ENCODE measurements at regions not wholly inside any gene's neighbourhood (a gene's known extent, or its start where the extent isn't known, plus 50 kb on each side); places are given as distances from the start of the nearest gene placed in this dataset.

DNA sequence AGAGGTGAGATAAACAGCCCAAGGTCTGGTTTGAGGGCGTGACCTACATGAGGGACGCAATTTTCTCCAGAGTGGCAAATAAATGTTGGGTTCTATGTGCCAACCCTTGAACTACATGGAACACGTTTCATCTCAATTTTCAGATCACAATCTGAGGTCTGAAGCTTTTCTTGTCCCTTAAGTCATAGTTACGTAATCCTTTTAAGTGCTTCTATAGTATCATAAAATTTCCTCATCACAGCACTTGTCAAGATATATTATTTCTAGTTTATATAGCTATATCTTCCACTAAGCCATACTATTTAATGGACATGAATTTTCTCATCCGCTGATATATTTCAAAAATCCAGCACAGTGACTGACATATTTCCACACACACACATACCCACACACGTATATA is 53.1 kb upstream of the GRIN3A start:
- in situ Hi-C loops (cut with MboI; ENCODE audit: low sequenced_read_pairs in 4 of 4) = loop anchor here in 1 of 4 donors (10.0 kb wide), 1 partner anchor 57 kb away; the partner anchor contains the start of gene GRIN3A
- H3K36me3 ChIP-seq = no peaks in the 10 kb centered on the region
- intact Hi-C loops (cut with DNase I; ENCODE audit: low total_unique reads) = no loop called here
- H3K4me1 ChIP-seq = no peaks in the 10 kb centered on the region
- no peak overlapping the region for H3K27ac ChIP-seq
- no peak overlapping the region for H3K4me3 ChIP-seq
- ATAC-seq = no peak
- no peaks in the 10 kb centered on the region for H3K27me3 ChIP-seq
- no peak for DNase-seq
- TF ChIP-seq POLR2A (IDR thresholded peaks at IDR 0.05) = no peak
- TF ChIP-seq, protein P1, sequence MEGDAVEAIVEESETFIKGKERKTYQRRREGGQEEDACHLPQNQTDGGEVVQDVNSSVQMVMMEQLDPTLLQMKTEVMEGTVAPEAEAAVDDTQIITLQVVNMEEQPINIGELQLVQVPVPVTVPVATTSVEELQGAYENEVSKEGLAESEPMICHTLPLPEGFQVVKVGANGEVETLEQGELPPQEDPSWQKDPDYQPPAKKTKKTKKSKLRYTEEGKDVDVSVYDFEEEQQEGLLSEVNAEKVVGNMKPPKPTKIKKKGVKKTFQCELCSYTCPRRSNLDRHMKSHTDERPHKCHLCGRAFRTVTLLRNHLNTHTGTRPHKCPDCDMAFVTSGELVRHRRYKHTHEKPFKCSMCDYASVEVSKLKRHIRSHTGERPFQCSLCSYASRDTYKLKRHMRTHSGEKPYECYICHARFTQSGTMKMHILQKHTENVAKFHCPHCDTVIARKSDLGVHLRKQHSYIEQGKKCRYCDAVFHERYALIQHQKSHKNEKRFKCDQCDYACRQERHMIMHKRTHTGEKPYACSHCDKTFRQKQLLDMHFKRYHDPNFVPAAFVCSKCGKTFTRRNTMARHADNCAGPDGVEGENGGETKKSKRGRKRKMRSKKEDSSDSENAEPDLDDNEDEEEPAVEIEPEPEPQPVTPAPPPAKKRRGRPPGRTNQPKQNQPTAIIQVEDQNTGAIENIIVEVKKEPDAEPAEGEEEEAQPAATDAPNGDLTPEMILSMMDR (IDR thresholded peaks at IDR 0.05 in 4 of 5, conservative IDR thresholded peaks at IDR 0.05 in 1 of 5) = no peak
- no peaks in the 10 kb centered on the region for H3K9me3 ChIP-seq
